K562 (cell line): ENCODE measurements at regions not wholly inside any gene's neighbourhood (a gene's known extent, or its start where the extent isn't known, plus 50 kb on each side); places are given as distances from the start of the nearest gene placed in this dataset.

Experiments used
- CTCF ChIP-seq, 3 experiments: IDR thresholded peaks in 2 of 3; conservative IDR thresholded peaks in 1 of 3; 2 replicates each; pipeline ENCODE4 v1.5.1; 2011 to 2012; ENCODE audit warnings: low read length in 3 of 3, mild to moderate bottlenecking in 3 of 3, control low read depth in 2 of 3, improper control_type of control experiment in 1 of 3, inconsistent platforms in 1 of 3, low read depth in 1 of 3, mixed read lengths in 1 of 3, moderate library complexity in 1 of 3; ENCODE audit not compliant: insufficient read depth in 2 of 3
- ZNF644 ChIP-seq: fragments of 200-800 bp; sonication (Bioruptor generic); IDR thresholded peaks from 2 replicates; pipeline ENCODE4 v1.6.1; 2016; ENCODE audit warnings: low read depth, missing genetic modification characterization, missing compliant biosample characterization

GRCh38 chr14:28681681-28682080 lies 84.9 kb upstream of the FOXG1 start:
- TF ChIP-seq CTCF (IDR thresholded peaks at IDR 0.05 in 2 of 3, conservative IDR thresholded peaks at IDR 0.05 in 1 of 3; ENCODE audit: insufficient read depth in 2 of 3, low read depth in 1 of 3, low read length in 3 of 3) = no peak
- TF ChIP-seq ZNF644 (tag) = no peak
